NCI-H82 (cell line): ENCODE measurements at regions not wholly inside any gene's neighbourhood (a gene's known extent, or its start where the extent isn't known, plus 50 kb on each side); places are given as distances from the start of the nearest gene placed in this dataset.

Source experiments
- DNase-seq: peaks from one replicate; lab custom pipeline; 2025; lab: John Stamatoyannopoulos, UW

- no peak for DNase-seq
Measured at GRCh38 chr2:201968476-201968875, 65.2 kb upstream of the FZD7 start.

- DNase-seq = peak; percentile 90
Measured at GRCh38 chr2:201969241-201969937, 64.3 kb upstream of the FZD7 start.

- DNase-seq = no peak
Measured at GRCh38 chr2:201969938-201970785, 63.5 kb upstream of the FZD7 start.

GRCh38 chr2:201970786-201971108 is 62.9 kb upstream of the FZD7 start:
- DNase-seq = no peak

- no peak for DNase-seq
Measured at GRCh38 chr2:201971531-201972228, 62.0 kb upstream of the FZD7 start.

- no peak for DNase-seq
Measured at GRCh38 chr2:201972621-201973255, 60.9 kb upstream of the FZD7 start.

GRCh38 chr2:201973305-201973928 is 60.2 kb upstream of the FZD7 start:
- no peak for DNase-seq

GRCh38 chr2:201974171-201975100 is 59.2 kb upstream of the FZD7 start:
- DNase-seq = no peak

- no peak for DNase-seq
Measured at GRCh38 chr2:201975434-201975833, 58.2 kb upstream of the FZD7 start.

GRCh38 chr2:201975964-201976612 is 57.6 kb upstream of the FZD7 start:
- no peak for DNase-seq

GRCh38 chr2:201977651-201978050 is 56.0 kb upstream of the FZD7 start:
- no peak for DNase-seq

GRCh38 chr2:201978333-201978732 is 55.3 kb upstream of the FZD7 start:
- no peak for DNase-seq

- peak; percentile 67 for DNase-seq
Measured at GRCh38 chr2:201978986-201979385, 54.7 kb upstream of the FZD7 start.

- DNase-seq = no peak
Measured at GRCh38 chr2:201980389-201980821, 53.2 kb upstream of the FZD7 start.

GRCh38 chr2:201980946-201981345 is 52.7 kb upstream of the FZD7 start:
- no peak for DNase-seq

GRCh38 chr2:201983174-201983573 is 50.5 kb upstream of the FZD7 start:
- DNase-seq = no peak

GRCh38 chr2:201983800-201984199 is 49.9 kb upstream of the FZD7 start:
- DNase-seq = no peak
